ENCODE measurements at regions not wholly inside any gene's neighbourhood (a gene's known extent, or its start where the extent isn't known, plus 50 kb on each side); places are given as distances from the start of the nearest gene placed in this dataset.
"Not testable (repeated sequence)": the region's sequence is repeated elsewhere in the genome, so short reads cannot be mapped to it uniquely, and the experiment has no call there.

DNA sequence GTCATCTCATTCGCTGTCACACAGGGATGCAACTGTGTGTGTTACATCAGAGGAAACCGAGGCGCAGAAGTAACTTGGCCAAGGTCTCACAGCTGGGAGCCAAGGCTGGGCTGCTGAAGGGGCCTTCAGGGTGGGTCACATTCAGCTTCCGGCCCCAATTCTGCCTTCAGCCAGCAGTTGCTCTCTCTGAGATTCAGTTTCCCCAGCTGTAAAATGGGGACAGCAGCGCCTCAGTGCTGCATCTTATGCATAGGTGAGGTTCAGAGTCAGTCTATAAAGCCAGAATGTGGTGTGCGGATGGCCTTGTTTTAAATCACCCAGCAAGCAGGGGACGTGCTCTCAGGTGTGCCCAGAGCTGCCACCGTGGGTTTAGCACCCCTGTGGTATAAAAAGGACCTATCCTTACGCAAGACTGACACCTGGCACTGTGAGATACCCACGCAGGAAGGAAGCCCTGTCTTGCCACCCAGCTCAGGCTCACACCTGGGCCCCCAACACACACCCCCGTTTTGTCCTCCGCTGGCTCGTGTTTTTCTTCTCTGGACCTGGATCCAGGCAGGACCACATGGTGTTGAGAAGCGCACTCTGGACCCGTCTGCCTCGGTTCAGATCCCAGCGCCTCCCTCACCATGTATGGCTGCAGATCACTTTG is 94.6 kb upstream of the GSE1 start:
- in situ Hi-C loops (cut with HindIII; ENCODE audit: low pct_unique_long_range_greater_than_20kb, low sequenced_read_pairs): no loop called here
- DNase-seq (ENCODE audit: low read depth in 1 of 2, low spot score in 1 of 2): no peak

DNA sequence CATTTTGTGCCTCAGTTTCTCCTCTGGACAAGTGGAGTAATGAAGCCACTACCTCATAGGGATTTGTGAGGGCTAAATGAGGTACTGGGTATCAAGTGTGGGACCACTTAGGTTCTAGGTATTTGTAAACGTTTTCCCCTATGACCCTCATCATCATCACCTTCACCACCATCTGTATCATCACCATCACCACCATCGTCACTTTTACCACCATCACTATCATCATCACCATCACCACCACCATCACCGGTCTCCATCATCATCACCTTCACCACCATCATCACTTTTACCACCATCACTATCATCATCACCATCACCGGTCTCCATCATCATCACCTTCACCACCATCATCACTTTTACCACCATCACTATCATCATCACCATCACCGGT is 94.1 kb upstream of the GSE1 start:
- in situ Hi-C loops (cut with HindIII; ENCODE audit: low pct_unique_long_range_greater_than_20kb, low sequenced_read_pairs); DNase-seq (ENCODE audit: low read depth in 1 of 2, low spot score in 1 of 2): not testable (repeated sequence)

More for the DNA sequence above, 94.6 kb upstream of the GSE1 start:
- TF ChIP-seq JUND (IDR thresholded peaks at IDR 0.05; ENCODE audit: low read depth): no peak

DNA sequence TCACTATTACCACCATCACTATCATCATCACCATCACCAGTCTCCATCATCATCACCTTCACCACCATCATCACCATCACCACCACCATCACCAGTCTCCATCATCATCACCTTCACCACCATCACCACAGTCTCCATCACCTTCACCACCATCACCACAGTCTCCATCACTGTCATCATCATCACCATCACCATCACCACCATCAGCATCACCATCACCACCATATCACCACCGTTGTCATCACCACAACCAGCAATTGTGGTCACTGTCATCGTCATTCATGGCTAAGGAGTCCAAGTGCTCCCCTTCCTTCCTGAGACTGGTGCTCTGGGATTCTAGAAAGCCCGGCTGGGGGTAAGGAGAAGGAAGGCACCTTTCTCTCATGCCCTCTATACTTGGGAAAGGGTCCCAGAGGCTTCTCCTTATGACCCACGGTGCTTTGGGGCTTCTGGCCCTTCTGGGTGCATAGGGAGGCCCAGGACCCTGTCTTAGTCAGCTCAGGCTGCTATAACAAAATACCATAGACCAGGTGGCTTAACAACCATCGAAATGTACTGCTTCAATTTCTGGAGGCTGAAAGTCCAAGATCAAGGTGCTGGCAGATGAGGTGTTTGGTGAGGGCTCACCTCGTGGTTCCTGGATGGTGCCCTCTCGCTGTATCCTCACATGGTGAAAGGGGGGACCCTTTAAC is 93.4 kb upstream of the GSE1 start:
- in situ Hi-C loops (cut with HindIII; ENCODE audit: low pct_unique_long_range_greater_than_20kb, low sequenced_read_pairs): no loop called here
- no peak for TF ChIP-seq JUND (IDR thresholded peaks at IDR 0.05; ENCODE audit: low read depth)
- DNase-seq (ENCODE audit: low read depth in 1 of 2, low spot score in 1 of 2): no peak

DNA sequence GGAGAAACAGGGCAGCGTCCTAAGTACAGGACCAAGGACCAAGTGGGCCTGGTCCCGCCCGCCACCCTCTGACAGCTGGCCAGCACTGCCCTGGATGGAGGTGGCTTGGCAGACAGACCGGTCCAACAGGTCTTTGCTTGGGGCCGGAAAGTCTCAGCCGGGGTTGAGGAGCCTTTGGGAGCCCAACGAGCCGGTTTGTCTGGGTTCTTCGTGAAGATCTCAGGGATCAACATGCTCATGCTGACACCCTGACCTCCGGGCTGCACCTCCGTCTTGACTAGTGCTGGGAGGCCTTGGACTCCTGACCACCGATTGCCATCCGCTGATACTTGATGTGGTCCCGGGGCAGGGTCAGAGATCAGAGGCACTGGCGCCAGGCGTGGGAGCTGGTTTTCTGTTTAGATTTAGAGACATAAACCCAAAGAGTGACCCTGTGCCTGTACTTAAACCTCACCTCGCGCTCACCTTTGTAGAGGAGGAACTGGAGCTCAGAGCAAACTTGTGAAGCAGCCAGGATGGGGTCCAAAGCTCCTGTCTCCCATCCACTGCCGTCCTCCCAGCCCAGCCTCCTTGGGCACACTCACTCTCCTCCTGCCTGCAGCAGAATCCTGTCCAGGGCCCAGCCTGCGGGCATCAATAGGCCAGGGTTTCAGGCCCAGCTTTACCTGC is 92.1 kb upstream of the GSE1 start:
- no peak for TF ChIP-seq JUND (IDR thresholded peaks at IDR 0.05; ENCODE audit: low read depth)
- in situ Hi-C loops (cut with HindIII; ENCODE audit: low pct_unique_long_range_greater_than_20kb, low sequenced_read_pairs): no loop called here
- peak; percentile 99 for DNase-seq (ENCODE audit: low read depth in 1 of 2, low spot score in 1 of 2)

DNA sequence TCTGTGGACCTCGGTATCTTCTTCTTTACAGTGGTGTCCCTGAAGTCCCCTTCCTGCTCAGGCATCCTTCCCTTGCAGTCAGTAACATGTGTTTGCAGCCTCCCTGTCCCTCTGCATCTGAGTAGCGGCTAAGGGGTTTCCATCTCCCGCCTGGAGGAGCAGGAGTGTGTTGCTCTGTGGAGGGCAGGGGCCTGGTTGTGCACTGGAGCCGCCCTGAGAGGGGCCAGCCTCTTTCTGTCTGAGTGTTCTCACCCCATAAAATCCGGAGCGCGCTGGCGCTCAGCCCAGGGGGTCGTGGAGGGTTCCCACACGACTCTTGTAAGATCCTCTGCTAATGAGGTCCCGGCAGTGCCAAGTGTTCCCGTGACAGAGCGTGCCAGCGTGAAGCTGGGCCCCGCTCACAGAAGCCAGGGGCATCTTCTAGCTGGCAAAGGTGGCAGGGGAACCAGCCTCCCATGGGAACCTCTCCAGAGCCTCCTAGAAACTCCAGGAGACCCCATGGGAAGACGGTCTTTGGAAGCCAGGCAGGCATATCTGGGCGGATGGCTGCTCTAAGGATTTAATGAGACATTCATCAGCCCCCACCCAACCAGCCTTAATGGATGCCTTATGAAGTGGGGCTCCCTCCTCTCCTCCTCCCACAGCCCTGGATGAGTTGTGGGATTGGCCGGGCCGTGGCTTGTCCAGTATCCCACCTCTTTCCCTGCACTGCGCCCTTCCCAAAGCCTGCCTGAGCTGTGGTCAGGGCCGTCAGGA is 91.4 kb upstream of the GSE1 start:
- no peak for TF ChIP-seq JUND (IDR thresholded peaks at IDR 0.05; ENCODE audit: low read depth)
- DNase-seq (ENCODE audit: low read depth in 1 of 2, low spot score in 1 of 2): no peak
- in situ Hi-C loops (cut with HindIII; ENCODE audit: low pct_unique_long_range_greater_than_20kb, low sequenced_read_pairs): no loop called here

DNA sequence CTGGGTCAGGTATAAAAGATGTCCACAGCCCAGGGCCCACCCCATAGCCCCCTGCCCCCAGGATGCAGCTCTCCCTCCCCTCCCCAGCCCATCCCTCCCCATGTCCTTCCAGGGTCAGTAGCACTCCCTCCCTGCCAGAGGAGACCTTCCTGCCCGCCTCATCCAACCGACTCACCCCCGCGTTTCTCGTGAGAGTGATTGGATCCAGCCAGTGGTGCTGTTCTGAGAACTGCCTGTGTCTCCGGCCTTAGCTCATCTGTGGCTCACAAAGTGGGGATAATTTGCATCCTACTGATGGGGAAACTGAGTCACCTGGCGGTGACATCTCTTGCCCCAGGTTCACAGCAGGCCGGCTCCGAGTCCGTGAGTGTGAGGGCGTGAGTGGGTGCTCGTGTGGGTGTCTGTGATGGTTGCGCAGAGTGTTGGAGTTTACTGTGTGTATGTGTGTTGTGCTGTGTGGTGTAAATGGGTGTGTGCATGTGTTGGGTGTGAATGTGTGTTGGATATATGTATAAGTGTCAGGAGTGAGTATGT is 90.7 kb upstream of the GSE1 start:
- in situ Hi-C loops (cut with HindIII; ENCODE audit: low pct_unique_long_range_greater_than_20kb, low sequenced_read_pairs): no loop called here
- DNase-seq (ENCODE audit: low read depth in 1 of 2, low spot score in 1 of 2): no peak
- TF ChIP-seq JUND (IDR thresholded peaks at IDR 0.05; ENCODE audit: low read depth): no peak

DNA sequence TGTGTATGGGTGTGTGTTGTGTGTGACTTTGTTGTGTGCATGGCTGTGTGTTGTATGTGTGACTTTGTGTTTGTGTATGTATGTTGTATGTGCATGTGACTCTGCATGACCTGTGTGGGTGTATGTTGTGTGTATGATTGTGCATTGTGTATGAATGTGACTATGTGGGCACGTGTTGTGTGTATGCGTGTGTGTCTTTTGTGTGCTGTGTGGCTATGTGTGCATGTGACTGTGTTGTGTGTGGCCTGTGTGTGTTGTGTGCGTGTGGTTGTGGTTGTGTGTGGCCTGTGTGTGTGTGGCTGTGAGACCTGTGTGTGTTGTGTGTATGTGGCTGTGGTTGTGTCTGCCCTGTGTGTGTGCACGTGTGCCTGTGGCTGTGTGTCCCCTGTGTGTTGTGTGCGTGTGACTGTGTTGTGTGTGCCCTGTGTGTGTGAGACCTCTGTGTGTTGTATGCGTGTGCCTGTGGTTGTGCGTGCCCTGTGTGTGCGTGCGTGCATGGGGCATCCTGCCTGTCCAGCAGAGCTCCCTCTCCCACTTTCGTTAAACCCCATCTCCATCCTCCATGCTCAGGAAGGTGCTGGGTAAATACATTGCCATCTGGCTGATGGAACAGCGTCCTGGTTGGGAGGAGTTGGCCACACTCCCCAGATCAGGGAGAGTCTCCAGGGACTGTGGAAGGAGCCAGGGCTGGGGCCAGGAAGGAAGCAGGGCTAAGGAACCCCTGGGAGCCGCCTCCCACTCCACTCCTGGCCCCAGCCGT is 90.1 kb upstream of the GSE1 start:
- in situ Hi-C loops (cut with HindIII; ENCODE audit: low pct_unique_long_range_greater_than_20kb, low sequenced_read_pairs): no loop called here
- TF ChIP-seq JUND (IDR thresholded peaks at IDR 0.05; ENCODE audit: low read depth): no peak
- peak; percentile 85 to 94 for DNase-seq (ENCODE audit: low read depth in 1 of 2, low spot score in 1 of 2)

DNA sequence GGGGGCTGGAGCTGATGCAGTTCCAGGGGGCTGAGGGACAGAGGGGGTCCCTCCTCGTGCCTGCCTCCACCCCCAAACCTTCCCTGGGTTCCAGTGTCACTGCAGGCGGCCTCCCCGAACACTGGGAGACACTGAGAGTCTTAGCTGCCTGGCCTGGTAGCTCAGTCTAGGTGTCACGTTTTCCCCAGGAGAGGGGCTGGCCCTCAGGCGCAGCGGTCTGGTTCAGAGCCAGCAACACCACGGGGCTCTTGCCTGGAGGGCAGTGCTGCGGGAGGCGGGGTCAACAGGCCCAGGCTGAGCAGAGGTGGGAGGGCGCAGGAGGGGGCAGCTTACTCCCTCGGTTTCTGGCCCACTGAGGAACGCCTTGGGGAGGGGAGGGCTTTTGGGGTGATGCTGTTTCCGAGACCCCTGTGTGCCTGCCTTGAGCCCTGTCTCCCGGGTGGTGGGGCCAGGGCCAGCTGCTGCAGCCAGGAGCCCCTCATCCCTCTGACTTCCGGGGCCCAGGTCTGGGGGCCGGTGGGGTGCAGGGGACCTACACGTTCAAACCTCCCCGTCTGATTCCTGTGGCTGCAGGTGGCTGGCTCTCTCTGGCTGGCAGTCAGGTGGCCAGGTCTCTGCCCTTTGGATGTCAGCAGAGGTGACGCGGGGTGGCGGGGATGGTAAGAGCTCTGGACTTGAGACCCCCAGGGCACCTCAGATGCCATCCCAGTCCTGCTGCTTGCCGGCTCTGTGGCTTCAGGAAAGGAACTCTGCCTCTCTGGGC is 89.3 kb upstream of the GSE1 start:
- peak; percentile 76 to 77 for DNase-seq (ENCODE audit: low read depth in 1 of 2, low spot score in 1 of 2)
- in situ Hi-C loops (cut with HindIII; ENCODE audit: low pct_unique_long_range_greater_than_20kb, low sequenced_read_pairs): no loop called here
- no peak for TF ChIP-seq JUND (IDR thresholded peaks at IDR 0.05; ENCODE audit: low read depth)

DNA sequence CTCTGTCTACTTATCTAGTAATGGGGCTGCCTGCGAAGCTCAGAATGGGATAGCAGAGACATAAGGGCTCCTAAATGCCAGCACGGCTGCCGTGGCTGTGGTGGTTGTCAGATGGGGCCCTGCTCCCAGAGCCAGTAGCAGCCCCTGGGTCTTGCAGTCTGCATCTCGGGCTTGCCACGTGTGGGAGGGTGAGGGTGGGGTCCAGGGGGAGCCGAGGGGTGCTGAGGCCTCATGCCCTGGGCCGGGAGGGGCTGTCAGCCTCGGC is 88.8 kb upstream of the GSE1 start:
- in situ Hi-C loops (cut with HindIII; ENCODE audit: low pct_unique_long_range_greater_than_20kb, low sequenced_read_pairs): no loop called here
- no peak for TF ChIP-seq JUND (IDR thresholded peaks at IDR 0.05; ENCODE audit: low read depth)
- no peak for DNase-seq (ENCODE audit: low read depth in 1 of 2, low spot score in 1 of 2)

DNA sequence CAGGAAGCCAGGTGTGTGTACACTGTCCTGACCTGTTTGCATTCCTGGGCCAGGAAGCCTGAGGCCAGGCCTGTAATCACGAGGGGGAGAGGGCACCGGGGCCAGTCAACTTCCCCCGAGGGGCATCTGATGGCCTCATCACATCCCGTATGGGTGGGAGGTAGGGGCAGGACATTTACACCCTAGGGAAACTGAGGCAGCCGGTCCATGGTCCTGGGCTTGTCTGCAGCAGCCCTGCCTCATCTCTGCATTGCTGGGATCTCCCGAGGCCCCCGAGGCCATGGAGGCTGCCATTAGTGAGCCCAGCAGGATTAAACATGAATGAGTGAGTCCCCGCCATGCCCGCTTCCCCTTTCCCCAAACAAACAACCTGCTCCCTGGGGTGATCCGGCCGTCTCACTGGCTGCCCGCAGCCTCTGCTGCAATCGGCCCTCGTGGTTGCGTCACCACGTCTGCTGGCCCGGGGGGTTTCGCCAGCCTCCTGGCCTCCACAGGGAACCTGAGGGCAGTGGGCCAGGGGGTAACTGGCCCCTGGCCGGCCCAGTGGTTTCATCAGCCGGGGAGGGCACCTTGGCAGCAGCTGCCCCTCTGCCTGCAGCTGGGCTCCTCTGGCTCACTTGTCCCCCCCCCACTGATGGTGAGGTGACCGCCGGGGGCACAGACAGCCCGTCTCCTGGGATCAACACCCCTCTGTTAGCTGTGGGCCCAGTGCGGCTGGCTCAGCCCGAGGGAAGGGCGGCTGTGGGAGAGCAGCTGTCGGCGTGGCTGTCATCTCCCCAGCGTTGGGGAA is 88.3 kb upstream of the GSE1 start:
- in situ Hi-C loops (cut with HindIII; ENCODE audit: low pct_unique_long_range_greater_than_20kb, low sequenced_read_pairs): no loop called here
- DNase-seq (ENCODE audit: low read depth in 1 of 2, low spot score in 1 of 2): peak; percentile 90 to 91
- TF ChIP-seq JUND (IDR thresholded peaks at IDR 0.05; ENCODE audit: low read depth): no peak

Measured in T47D (cell line).